ENCODE measurements at regions not wholly inside any gene's neighbourhood (a gene's known extent, or its start where the extent isn't known, plus 50 kb on each side); places are given as distances from the start of the nearest gene placed in this dataset.
"Not testable (repeated sequence)": the region's sequence is repeated elsewhere in the genome, so short reads cannot be mapped to it uniquely, and the experiment has no call there.

DNA sequence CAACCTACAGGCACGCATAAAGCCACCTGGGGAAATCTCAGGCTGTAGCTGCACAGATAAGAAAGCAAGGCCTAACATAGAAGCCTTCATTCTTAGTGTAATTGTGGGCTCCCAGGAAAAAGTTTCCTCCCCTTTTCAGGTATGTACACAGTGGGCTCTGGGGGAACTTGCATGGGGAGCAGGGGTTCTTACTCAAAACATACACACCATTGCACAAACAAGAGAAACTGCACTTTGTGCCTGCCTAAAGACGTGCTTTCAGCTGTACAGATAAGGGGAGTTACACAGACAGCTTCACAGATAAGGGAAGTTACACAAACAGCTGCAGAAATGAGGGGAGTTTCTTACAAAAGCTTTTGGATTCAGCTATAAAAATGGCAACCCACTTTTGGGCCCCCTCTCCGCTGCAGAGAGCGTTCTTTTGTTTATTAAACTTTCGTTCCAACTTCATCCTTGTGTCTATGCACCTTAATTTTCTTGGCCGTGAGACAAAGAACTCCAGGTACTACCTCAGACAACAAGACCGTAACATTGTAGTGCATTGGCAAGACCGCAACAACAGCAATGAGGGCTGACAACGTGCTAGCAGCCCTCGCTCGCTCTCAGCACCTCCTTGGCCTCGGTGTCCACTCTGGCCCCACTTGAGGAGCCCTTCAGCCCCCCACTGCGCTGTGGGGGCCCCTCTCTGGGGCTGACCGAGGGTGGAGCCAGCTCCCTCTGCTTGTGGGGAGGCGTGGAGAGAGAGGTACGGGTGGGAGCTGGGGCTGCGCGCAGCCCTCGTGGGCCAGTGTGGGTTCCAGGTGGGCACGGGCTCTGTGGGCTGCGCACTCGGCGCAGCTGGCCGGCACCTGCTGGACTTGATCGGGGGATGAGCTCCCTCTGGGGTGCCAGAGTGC lies 317.5 kb downstream of the RAPGEF2 start:
- no peak for DNase-seq (ENCODE audit: low read depth)

DNA sequence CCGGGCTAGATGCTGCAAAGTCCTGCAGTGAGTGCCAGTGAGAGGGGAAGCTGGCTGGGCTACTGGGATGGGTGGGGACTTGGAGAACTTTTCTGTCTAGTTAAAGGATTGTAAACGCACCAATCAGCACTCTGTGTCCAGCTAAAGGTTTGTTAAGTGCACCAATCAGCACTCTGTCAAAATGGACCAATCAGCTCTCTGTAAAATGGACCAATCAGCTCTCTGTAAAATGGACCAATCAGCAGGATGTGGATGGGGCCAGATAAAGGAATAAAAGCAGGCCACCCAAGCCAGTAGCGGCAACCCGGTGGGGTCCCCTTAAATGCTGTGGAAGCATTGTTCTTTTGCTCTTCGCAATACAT lies 318.2 kb downstream of the RAPGEF2 start:
- H3K4me3 ChIP-seq (ENCODE audit: low read depth, low read length); DNase-seq (ENCODE audit: low read depth): not testable (repeated sequence)

More for the DNA sequence above, 317.5 kb downstream of the RAPGEF2 start:
- TF ChIP-seq, protein P1, sequence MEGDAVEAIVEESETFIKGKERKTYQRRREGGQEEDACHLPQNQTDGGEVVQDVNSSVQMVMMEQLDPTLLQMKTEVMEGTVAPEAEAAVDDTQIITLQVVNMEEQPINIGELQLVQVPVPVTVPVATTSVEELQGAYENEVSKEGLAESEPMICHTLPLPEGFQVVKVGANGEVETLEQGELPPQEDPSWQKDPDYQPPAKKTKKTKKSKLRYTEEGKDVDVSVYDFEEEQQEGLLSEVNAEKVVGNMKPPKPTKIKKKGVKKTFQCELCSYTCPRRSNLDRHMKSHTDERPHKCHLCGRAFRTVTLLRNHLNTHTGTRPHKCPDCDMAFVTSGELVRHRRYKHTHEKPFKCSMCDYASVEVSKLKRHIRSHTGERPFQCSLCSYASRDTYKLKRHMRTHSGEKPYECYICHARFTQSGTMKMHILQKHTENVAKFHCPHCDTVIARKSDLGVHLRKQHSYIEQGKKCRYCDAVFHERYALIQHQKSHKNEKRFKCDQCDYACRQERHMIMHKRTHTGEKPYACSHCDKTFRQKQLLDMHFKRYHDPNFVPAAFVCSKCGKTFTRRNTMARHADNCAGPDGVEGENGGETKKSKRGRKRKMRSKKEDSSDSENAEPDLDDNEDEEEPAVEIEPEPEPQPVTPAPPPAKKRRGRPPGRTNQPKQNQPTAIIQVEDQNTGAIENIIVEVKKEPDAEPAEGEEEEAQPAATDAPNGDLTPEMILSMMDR (IDR thresholded peaks at IDR 0.05; ENCODE audit: insufficient read depth, low read length) = no peak
- H3K4me3 ChIP-seq (ENCODE audit: low read depth, low read length) = no peak overlapping the region

DNA sequence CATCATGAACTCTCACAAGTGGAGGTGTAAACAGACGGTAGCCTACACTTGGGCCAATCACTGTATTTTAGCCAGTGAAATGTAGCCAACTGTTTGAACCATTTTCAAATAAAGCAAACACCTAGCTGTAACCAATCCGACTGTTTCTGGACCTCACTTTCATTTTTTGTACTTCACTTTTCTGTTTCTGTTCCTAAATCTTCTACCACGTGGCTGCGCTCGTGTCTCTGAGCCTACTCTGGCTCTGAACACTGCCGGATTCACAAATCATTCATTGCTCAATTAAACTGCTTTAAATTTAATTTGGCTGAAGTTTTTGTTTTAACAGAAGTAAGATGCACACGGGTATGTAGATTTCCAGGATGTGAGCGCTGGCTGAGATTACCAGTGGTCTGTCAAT lies 319.1 kb downstream of the RAPGEF2 start:
- no peak for DNase-seq (ENCODE audit: low read depth)
- no peak overlapping the region for H3K4me3 ChIP-seq (ENCODE audit: low read depth, low read length)
- TF ChIP-seq, protein P1 (IDR thresholded peaks at IDR 0.05; ENCODE audit: insufficient read depth, low read length) = no peak

DNA sequence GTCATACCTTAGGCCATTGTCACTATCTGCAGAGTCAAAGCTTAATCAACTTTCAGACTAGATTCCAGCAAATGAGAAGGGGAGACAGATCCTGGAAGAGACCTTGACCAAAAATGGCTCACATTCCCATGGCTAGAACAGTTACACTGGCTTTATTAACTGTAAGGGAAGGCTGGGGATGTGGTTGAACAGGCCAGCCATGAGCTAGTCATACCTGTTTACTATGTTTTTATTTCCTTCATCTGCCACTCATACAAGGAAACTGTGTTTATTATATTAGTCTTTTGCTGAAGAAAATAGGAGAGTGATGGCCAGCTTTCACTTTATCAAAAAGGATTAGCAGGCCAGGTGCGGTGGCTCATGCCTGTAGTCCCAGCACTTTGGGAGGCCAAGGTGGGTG lies 319.7 kb downstream of the RAPGEF2 start:
- no peak overlapping the region for H3K4me3 ChIP-seq (ENCODE audit: low read depth, low read length)
- TF ChIP-seq, protein P1 (IDR thresholded peaks at IDR 0.05; ENCODE audit: insufficient read depth, low read length) = no peak
- DNase-seq (ENCODE audit: low read depth) = no peak

DNA sequence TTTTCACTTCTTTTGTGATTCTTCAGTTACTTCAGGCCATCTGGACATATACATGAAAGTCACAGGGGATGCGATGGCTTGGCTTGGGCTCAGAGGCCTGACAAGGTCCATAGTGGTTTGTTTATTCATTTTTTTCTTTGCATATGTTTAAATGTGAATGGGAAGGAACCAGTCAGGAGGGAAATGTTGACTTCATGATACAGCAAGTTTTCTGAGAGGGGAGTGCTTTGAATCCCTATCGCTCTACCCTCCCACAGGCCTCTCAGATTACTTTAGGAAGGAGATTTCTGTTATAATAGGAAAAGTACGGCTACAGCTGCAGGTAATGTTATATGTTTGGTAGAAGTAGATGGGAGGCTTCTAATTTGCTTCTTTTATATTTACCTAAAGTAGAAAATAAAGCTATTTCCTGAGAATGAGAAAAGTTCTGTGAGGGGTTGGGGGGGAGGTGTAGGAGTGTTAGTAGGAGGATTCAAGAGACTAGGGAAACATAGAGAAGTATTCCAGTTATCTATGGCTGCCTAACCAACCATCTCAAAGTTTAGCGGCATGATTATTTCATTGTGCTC lies 322.9 kb downstream of the RAPGEF2 start:
- TF ChIP-seq, protein P1 (IDR thresholded peaks at IDR 0.05; ENCODE audit: insufficient read depth, low read length) = no peak
- no peak for DNase-seq (ENCODE audit: low read depth)
- no peak overlapping the region for H3K4me3 ChIP-seq (ENCODE audit: low read depth, low read length)

DNA sequence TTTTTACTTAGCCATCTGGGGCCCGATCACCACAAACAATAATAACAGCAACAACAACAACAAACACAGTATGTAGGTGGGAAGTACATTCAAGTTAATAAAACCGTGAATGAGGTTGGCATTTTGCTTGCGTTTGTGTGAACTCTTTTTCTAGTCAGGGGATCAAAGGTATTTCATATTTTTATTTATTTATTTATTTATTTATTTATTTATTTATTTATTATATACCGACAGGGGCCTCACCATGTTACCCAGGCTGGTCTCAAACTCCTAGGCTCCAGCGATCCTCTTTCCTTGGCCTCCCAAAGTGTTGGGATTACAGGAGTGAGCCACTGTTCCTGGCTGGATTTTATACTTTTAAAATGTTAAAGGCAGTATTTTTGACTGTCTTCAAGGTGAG lies 325.4 kb downstream of the RAPGEF2 start:
- no peak for DNase-seq (ENCODE audit: low read depth)
- no peak overlapping the region for H3K4me3 ChIP-seq (ENCODE audit: low read depth, low read length)
- TF ChIP-seq, protein P1 (IDR thresholded peaks at IDR 0.05; ENCODE audit: insufficient read depth, low read length) = no peak

DNA sequence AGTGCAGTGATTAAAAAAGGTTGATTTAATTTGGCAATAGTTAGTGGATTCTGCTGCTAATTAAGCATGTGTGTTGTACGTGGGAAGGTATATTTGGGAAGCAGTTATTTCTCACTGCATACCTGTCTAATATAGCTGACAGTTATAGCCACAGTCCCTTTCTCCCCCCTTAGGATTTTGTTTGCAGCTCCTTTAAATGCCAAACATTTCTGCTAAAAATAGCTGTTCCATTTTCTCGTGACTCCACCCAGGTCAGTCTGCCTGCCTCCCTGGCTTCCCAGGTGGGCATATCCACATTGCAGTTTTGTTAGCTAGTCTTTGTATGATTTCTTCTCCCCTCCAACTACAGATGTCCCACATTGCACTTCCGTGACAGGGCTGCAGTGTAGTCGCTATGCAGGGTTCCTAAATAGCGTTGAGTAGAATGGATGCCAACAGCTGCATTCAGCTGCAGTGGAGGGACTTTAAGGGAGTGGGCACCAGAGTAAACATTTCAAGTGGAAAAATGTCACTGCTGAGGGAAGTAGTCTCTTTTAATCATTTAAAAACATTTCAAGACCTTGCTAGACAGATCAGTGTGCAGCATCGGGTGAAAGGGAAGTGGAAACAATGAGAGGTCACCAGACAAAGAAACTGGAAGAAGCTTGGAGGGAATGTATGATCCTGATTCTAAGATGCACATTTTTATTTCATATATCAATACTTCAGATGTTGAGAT lies 326.3 kb downstream of the RAPGEF2 start:
- no peak overlapping the region for H3K4me3 ChIP-seq (ENCODE audit: low read depth, low read length)
- TF ChIP-seq, protein P1 (IDR thresholded peaks at IDR 0.05; ENCODE audit: insufficient read depth, low read length) = no peak
- DNase-seq (ENCODE audit: low read depth) = no peak

Data from fibroblast of the aortic adventitia (primary cell).